NCI-H1694 (cell line): ENCODE measurements at regions not wholly inside any gene's neighbourhood (a gene's known extent, or its start where the extent isn't known, plus 50 kb on each side); places are given as distances from the start of the nearest gene placed in this dataset.

ENCODE experiments used
- DNase-seq: peaks from one replicate; lab custom pipeline; 2025; lab: John Stamatoyannopoulos, UW

DNA sequence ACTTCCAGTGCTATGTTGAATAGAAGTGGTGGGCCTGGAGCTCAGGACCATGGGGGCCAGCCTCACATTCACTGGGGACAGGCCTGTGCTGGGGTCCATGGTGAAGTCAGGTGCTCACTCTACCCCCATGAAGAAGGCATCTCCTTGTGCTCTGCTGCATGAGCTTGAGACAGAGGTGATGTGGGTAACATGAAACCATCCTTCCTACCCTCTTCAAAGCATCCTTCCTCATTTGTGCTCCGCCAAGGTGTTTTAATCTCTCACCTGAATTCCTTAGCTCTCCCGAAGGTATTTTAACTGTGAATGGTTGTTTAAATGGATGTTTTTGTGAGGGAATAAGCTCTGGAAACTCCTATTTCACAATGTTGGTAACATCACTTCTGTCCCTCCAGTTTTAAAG lies 209.6 kb upstream of the PCSK2 start:
- DNase-seq = no peak

DNA sequence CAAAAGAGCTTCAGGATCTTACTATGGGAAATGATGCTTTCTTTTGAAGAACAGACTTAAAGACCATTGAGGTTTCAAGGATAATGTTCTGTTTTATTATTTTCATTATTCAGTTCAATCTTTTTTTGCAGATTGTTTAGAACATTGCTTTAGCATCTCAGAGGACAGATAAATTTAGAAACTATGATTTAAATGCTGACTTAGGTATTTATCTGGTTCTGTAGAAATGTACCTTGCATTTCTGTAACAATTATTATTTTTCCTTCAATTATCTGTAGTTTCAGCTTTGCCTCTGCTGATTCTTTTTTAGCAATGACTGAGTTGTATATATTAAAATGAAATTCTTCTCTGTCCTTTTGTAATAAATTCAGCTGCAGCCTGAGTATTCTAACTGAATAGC lies 205.4 kb upstream of the PCSK2 start:
- DNase-seq = no peak

DNA sequence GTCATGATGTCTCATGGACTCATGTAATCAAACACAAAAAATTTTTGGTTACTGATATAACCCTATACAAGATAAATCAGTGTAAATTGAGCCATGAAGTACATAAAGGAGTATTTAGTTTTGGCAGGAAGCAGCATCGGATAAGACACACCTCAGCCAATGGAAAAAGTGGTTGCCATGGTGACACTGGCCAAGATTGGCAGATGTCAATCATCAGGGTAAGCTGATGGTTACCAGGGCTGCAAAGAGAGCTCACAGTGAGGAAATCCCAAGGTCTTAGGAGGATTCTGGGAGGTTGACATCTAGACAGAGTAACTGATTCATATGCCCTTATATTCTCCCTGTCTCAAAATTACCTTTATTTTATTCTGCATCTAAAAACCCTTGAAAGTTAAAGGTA lies 203.8 kb upstream of the PCSK2 start:
- no peak for DNase-seq

DNA sequence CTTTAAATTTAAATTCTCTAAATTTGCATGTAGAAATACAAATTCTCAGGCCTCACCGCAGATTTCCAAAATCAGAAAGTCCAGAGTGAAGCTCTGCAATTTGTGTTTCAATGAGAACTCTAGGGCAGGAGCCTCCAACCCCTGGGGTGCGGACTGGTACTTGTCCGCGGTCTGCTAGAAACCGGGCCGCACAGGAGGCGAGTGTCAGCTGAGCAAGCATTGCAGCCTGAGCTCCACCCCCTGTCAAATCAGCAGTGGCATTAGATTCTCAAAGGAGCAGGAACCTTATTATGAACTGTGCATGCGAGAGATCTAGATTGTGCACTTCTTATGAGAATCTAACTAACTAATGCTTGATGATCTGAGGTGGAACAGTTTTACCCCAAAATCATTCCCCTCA lies 203.0 kb upstream of the PCSK2 start:
- DNase-seq = no peak

DNA sequence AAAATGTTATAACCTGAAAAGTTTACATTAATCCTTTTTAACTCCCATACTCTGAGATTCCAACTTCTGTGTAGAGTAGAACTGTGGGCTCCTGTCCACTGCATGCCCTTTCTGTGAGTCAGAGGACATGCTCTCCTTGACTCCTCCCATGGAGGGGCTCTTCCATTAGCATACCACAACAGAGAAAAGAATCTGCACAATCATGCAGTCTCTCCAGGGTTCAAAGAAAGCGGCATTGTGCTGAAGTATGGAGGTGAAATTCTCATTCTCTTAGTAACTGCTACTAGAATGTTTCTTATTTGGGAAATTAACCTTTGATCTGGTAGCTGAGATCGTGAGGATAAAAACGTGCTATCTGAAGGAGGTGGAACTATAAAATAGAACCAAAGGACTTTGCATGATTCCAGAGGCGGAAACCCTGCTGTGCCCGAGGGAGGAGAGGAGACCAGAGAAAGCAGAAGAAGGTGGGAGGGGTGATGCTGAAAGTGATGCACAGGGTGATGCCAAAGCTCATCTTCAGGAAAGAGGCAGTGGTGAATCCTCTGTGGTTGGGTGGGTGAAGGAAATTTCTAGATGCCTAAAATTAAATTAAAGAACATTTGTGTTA lies 202.2 kb upstream of the PCSK2 start:
- no peak for DNase-seq

DNA sequence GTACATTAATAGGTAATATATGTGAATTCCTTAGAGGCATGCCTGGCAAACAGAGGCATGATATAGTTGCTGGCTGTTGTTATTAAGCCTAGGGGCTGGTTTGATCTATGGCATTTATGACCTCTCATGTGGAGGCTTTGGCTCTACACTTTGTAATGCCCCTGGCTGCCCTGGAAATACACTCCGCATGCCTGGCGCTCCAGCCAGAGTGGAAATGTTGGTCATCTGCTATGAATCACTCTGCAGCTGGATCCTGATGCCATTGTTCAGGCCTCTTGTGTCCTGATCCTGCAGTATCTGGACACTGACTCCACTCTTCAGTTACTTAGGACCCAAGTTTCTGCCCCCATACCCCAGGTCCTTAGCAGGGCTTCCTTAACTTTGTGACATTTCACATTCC lies 200.5 kb upstream of the PCSK2 start:
- DNase-seq = no peak

DNA sequence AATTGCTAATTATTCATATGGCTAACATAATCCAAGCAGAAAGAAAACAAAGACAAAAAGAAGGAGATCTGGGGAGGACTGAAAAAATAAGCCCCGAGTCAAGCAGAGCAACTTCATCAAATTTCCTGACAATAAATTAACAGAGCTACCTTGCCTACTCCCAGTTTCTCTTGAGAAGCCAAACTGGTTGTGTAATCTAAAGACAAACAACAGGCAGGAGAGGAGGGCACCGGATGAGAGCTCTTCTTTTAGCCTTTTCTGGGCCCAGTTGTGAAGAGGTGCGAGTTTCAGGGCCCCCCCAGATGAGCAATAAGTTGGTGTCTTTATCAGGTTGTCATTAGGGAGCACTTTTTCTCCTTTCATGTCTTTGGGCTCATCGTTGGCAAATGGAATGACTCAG lies 197.1 kb upstream of the PCSK2 start:
- DNase-seq = no peak

DNA sequence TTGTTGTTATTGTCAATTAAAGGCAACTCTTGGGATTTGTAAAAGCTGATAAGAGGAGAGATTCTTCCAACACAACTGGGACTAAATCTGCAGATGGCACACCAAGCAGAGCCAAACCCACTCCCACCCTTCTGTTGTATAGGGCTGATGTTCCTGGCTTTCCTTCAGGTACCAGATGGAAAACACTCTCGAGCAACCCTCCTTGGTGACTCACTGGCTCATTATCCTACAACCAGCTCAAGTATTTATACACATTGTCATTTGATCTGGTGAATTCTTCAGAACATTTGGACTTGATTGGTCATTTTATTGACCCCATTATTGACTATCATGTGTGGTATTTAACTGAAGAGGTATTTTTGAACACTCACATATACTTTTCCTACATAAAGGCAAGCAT lies 190.3 kb upstream of the PCSK2 start:
- peak; percentile 65 for DNase-seq

DNA sequence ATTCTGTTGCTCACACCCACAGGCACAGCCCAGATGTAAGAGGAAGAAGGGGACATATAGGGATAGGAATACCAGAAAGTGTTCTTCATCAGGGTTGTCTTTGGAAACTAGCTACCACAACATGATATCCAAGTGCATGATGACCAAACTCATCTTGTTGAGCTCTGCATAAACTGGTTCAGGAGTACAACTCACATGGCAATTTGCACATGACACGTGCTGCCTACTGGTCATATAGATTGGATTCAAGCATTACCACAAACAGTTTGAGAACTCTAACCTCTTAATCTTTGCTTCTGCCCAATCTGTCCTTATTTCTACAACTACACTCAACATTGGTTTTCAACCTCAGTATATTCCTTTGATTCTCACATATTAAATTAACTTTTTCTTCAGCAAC lies 184.7 kb upstream of the PCSK2 start:
- no peak for DNase-seq

DNA sequence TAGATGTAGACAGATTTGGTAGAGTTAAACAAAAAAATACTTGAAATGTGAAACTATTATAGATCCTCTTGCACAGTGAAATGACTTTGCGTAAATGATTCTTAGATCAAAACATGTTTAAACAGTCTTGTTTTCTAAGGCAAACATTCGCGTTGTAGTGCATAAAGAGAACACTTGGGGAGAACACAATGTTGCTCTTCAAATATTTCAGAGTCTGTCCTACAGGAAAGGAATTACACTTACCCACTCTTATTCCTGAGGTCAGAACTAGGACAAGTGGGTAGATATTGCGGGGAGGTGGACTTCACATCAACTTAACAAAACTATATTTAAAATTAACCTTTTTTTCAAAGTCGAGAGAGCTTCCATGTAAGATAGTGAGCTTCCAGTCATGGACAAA lies 183.5 kb upstream of the PCSK2 start:
- no peak for DNase-seq

DNA sequence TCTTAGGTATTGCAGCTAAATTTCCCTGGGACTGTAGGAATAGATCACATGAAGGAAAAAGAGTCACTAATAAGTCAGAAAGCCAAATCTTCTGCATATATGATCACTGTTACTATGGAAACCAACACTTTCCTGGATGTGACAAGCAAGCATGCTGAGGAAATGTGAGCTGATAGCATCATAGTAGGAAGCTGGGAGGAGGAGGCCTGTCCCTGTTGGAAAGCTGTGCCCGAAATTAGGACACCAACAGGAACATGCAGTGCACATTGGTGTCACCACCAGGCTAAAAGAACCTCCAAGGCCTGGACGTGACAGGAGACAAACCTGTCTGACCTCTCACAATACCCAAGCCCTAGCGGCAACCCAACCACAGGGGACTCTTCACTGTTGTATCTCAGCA lies 181.9 kb upstream of the PCSK2 start:
- no peak for DNase-seq

DNA sequence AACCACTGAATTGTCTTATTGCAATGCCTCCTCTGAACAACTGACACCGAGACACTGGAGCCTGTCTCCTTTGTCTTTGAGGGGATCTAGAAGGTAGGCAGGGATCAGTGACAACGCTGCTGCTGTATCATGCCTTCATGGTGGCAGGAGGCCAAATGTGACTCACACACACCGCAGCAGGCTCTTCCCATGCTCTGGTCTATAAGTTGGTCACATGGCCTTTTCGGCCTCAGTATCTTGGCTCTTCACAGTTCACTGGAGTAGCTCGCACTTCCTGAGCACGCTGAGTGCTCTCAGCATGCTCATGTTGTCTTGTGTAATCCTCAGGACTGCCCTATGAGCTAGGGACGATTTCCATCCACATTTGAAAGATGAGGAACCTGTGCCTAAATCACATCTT lies 167.4 kb upstream of the PCSK2 start:
- DNase-seq = no peak

DNA sequence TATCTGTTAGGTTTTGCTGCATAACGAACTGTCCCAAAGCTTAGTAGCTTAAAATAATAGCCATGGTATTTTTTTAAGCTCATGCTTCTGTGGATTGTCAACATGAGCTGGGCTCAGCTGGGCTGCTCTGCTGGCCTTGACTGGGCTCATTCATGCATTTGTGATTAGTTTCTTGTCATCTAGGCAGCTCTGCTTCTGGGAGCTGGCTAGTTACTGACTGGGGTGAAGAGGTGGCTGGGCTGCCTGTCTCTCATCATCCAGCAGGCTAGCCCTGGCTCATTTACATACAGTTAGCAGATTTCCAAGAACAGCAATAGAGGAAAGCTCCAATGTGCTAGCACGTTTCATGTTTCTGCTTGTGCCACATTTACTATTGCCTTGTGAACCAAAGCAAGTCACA lies 165.1 kb upstream of the PCSK2 start:
- no peak for DNase-seq

DNA sequence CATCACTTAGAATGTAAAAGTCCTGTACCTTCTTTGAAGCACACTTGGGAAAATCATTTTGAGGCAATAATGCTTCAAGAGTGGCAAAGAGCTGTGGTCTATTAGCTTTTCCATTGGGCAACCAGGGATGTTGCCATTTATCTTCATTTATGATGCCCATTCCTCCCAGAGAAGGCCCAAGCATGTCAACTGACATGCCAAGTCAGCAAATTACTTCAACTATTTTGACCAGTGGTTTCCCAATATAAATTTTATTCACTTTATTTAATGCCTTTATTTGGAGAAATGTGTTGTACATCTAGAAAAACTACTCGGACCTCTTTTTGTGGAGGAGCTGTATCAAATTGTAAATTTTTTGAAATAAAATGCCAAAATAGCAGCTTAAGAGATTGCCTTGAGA lies 164.1 kb upstream of the PCSK2 start:
- DNase-seq = no peak

DNA sequence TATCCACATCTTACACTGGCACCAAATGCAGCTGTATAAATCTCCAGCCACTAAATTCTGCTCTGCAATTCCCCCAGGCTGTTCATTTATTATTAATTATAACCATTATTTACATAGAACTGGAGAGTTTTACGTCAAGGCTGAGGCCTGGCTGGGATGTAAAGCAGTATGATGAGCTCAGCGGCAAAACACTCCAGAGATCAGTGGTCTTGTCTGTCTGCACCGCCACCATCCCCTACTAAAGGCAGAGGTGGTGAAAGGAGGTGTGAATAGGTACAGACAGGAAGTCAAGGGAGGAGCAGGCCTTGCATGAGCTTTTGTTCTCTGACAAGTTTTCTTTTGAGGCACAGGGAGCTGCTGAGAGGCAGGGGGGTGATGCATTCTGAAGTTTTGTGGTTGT lies 159.9 kb upstream of the PCSK2 start:
- no peak for DNase-seq

DNA sequence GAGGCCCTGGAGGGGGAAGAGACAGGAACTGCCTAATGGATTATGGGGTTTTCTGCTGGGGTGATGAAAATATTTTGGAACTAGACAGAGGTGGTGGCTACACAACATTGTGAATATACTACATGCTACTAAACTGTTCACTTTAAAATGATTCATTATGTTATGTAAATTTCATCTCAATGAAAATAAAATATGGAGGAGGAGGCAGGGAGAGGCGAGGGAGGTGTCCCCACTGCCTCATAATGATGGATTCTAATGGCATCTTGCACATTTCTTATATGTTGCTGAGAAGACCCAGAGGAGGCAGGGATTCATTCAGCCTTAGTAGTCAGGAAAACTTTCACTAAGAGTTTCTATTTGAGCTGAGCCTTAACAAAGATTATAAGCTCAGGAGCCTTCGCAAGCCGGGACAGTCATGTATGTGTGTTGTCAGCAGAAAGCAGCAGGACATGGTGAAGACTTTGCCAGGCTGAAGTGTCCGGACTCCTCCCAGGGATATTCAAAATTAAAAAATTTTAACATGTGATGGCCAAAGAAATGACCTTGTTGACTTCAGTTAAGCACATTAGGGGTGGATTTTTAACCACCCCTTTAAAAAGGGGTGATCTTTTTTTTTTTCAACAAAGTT lies 158.6 kb upstream of the PCSK2 start:
- DNase-seq = no peak

DNA sequence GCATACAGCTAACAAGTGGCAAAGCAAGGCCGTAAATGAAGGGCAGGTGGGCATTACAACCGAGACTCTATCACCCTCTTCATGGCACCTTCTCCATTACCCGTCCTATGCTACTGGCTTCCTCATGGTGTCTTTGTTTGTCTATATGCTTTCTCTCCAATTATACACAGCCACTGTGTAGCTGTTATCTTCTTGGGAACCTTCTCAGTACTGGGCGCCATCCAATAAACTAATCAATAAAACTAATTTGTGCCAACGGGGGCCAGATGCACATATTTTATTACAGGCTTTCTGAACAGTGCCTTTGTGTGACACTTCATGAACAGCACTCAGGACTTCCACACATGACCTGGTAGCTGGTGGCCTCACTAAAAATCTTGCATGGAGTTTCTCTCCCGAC lies 149.8 kb upstream of the PCSK2 start:
- no peak for DNase-seq

DNA sequence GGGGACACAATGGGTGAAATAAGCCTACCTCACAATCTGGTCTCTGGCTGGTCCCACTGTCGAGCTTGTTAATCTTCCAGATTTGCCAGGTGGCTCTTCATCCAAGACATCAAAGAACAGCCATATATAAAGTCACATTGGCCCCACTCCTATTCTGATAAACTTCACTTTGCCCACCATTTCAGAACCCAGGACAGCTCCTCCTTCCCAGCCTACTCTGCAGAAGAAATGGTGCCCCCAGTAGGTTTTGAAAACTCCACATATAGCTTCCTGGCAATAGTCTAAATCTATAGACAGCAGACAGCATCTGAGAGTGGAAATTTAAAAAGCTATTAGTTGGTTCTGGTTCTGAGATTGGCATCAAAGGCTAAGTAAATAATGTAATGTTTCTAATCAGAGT lies 143.1 kb upstream of the PCSK2 start:
- no peak for DNase-seq

DNA sequence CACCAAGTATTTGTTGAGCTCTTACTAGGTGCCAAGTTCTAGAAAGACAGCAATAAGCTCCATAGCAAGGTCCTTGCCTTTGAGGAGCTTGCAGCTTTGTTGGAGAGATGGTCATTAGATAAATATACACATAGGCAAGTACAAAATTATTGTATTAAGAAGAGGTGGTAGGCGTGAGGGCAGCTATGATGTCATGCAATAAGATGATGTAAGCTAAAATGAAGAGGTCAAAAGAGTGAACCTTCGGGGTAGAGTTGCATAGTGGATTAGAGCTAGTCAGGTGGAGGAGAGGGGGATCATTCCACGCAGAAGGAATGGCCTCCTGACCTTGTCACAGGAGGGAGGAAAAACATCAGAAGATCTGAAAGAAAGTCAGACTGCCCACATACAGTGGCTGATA lies 141.9 kb upstream of the PCSK2 start:
- DNase-seq = no peak

DNA sequence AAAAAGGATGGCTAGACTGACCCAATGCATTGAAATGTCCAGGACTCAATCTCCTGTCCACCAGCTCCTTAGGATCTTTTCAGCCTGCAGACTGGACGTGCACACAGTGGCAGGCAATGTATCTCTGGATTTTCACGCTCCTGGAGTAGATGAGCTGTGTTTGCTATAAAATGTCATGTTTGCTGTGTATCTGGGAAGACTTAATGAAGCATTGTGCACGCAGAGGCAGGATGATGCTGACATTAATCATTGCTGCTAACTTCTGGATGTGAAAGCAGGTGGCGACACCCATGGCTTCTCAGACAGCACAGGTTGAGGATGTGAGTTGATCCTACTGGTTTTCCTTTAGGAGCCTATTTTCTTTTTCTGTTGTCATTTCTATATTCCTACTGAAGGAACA lies 133.1 kb upstream of the PCSK2 start:
- no peak for DNase-seq

DNA sequence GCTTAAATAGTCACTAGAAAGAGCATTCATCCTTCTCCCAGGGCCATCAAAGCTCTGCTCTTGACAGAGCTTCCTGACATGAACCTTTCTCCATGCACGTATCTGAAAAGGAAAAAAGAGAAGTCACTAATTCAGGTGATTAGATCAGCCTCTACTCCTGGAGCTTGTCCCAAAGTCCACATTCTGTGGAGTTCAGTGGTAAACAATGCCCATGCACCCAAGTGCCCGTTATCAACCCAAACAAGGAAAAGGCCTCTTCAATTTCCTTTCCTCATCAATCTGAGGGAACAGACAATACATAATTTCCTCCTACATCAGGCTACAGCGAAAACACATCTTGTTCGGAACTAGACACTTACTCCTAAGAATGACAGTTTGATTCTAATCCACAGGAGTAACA lies 129.2 kb upstream of the PCSK2 start:
- DNase-seq = no peak

DNA sequence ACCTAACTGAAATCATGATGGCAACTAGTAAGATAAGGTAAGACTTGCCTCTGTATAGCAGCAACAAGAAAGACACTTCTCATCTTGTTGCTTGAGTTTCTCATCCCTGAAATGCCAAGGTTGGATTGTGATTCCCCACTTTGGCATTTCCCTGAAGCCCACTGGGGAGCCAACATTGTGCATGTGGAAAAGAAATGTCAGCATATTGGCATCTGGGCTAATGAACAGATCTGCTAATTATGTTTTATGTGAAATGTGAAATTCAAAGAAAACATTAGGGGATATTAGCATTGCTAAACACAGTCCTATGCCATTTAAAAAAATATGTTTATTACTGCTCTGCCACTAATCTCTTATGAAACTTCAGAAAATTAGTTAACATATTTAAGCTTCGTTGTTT lies 126.3 kb upstream of the PCSK2 start:
- DNase-seq = no peak

DNA sequence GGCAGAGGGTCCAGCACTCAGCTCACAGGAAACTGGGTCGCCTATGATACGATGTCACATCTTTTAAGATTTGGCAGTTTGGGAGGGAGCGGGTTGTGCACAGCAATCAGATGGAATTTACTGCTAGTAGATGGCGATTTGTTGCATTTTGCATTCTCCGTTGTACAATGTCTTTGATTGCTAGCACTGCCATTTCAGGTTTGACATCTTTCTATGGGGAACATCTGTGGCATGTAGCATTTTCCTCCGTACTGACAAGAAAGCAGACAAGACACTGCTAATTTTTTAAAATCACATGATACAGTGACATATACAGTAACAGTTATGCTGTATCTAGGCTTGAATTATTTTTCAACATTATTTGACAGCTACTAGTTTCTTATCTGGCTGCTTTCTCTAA lies 119.7 kb upstream of the PCSK2 start:
- no peak for DNase-seq

DNA sequence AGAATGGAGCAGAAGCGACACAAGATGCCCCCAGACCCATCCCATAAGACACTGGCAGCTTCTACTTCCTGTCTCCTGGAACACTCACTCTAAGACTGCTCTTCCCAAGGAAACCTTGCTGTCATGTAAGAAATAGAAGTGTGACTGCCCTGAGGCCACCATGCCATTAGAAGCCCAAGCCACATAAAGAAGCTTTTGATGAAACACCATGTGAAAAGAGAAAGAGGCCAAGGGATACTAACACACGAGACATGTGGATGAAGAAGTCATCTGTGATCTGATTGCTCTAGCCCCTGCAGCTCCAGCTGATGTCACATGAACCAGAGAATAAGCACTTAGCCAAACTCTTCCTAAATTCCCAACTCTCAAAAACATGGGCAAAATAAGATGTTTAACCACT lies 117.9 kb upstream of the PCSK2 start:
- DNase-seq = no peak

DNA sequence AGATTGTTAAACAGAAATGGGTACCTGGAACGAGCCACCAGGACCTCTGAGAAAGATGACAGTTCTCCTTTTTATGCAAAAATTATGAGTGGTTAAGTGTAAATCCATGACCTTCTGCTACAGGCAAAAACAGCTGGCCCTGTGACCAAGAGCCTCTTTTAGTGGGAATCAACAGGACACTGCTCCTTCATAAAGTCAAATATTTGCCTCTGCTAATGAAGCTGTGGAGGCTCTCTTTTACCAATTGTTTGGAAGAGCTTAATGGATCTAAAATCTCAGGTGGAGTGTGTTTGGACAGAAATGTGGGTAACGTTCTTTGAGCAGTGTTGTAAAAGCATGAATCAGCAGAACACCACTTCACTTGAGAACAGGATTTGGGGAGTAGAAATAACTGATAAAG lies 117.5 kb upstream of the PCSK2 start:
- no peak for DNase-seq
